ENCODE measurements at regions not wholly inside any gene's neighbourhood (a gene's known extent, or its start where the extent isn't known, plus 50 kb on each side); places are given as distances from the start of the nearest gene placed in this dataset.

DNA sequence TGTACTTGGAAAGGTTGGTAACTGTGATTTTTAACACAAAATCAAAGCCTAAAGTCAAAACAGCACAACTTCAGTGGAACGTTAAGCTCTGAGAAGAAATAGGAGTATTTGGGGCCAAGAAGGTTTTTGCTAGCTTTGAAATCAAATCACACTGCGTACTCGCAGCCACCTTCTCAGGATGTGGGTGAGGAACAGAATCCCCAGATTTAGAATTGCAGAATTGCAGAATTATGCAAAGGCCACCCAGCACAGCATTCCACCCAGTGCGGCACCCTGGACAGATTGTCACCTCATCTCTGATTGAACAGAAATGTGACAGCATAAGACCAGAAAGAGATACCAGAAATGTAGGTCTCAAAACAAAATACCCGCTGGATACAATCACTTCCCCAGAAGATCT, 181.1 kb downstream of the DHX15 start:
- TF ChIP-seq, protein P1, sequence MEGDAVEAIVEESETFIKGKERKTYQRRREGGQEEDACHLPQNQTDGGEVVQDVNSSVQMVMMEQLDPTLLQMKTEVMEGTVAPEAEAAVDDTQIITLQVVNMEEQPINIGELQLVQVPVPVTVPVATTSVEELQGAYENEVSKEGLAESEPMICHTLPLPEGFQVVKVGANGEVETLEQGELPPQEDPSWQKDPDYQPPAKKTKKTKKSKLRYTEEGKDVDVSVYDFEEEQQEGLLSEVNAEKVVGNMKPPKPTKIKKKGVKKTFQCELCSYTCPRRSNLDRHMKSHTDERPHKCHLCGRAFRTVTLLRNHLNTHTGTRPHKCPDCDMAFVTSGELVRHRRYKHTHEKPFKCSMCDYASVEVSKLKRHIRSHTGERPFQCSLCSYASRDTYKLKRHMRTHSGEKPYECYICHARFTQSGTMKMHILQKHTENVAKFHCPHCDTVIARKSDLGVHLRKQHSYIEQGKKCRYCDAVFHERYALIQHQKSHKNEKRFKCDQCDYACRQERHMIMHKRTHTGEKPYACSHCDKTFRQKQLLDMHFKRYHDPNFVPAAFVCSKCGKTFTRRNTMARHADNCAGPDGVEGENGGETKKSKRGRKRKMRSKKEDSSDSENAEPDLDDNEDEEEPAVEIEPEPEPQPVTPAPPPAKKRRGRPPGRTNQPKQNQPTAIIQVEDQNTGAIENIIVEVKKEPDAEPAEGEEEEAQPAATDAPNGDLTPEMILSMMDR (IDR thresholded peaks at IDR 0.05; ENCODE audit: insufficient read depth, low read length), result no peak
- TF ChIP-seq, protein P2, sequence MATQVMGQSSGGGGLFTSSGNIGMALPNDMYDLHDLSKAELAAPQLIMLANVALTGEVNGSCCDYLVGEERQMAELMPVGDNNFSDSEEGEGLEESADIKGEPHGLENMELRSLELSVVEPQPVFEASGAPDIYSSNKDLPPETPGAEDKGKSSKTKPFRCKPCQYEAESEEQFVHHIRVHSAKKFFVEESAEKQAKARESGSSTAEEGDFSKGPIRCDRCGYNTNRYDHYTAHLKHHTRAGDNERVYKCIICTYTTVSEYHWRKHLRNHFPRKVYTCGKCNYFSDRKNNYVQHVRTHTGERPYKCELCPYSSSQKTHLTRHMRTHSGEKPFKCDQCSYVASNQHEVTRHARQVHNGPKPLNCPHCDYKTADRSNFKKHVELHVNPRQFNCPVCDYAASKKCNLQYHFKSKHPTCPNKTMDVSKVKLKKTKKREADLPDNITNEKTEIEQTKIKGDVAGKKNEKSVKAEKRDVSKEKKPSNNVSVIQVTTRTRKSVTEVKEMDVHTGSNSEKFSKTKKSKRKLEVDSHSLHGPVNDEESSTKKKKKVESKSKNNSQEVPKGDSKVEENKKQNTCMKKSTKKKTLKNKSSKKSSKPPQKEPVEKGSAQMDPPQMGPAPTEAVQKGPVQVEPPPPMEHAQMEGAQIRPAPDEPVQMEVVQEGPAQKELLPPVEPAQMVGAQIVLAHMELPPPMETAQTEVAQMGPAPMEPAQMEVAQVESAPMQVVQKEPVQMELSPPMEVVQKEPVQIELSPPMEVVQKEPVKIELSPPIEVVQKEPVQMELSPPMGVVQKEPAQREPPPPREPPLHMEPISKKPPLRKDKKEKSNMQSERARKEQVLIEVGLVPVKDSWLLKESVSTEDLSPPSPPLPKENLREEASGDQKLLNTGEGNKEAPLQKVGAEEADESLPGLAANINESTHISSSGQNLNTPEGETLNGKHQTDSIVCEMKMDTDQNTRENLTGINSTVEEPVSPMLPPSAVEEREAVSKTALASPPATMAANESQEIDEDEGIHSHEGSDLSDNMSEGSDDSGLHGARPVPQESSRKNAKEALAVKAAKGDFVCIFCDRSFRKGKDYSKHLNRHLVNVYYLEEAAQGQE (IDR thresholded peaks at IDR 0.05; ENCODE audit: insufficient replicate concordance, low read depth), result no peak

Data from HL-60 (cell line).